Stromal cell of bone marrow (primary cell): ENCODE measurements at regions not wholly inside any gene's neighbourhood (a gene's known extent, or its start where the extent isn't known, plus 50 kb on each side); places are given as distances from the start of the nearest gene placed in this dataset.
"Not testable (repeated sequence)": the region's sequence is repeated elsewhere in the genome, so short reads cannot be mapped to it uniquely, and the experiment has no call there.

ENCODE experiments used
- DNase-seq: peaks from one replicate; pipeline ENCODE4 v3.0.0-alpha.2; 2012; ENCODE audit warnings: low read depth

DNA sequence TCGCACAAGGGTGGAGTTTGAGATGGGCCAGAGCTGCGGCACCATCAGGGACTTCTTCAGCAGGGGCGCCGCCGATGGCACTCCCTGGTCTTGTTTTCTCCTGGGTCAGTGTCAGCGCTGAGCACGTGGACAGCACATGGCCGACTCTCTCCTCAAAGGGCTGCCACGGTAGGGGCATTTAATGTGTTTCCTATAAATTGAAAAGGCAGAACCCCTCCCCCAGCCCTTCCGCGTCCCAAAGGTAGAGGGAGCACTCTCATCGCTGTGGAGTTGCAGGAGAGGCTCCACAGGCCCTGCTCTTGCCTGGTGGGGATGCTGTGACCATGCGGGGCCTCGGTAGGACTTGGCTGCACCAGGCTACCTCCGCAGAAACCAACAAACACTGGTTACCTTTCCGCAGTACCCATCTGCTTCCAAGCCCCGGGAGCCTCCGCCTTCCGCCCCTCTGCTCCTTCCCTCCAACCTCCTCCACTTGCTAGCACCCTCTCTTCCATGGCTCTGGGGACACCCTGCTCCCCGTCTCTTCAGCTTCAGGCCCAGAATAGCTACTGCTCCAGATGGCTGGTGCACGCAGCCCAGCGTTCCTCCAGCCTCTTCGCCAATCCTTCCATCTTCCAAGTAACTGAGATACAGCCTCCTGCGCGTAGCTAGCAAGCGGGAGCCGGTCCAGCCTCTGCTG, 166.3 kb upstream of the ADCY1 start:
- DNase-seq, result no peak

DNA sequence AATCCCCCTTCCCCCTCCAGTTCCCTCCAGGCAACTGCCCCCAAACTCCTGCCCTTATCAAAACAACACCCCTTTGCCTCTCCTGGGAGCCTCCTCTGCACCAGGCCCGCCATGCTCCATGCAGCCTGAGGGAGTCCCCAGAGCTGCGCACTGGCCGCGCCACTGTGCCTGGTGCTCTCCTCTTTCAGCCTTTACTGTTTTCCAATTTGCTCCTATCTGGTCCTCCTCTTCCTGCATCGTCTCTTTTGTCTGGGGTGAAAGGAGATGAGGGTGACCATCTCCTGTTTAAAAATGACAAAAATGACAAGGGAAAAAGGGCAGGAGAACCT, 165.8 kb upstream of the ADCY1 start:
- DNase-seq, result no peak

DNA sequence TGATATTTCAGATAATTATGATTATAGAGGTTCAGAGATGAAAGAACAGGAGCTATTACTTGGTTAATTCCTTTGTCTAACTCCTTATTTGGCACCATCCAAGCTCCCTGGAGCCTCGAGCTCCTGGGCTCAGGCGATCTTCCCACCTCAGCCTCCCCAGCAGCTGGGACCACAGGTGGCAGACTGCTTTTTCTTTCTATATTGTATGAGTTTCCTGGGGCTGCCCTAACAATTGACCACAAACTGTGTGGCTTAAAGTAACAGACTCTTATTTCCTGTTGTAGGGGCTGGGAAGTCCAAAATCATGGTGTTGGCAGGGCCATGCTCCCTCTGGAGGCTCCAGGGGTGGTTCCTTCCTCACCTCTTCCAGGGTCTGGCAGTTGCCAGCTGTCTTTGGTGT, 163.3 kb upstream of the ADCY1 start:
- DNase-seq, result no peak

DNA sequence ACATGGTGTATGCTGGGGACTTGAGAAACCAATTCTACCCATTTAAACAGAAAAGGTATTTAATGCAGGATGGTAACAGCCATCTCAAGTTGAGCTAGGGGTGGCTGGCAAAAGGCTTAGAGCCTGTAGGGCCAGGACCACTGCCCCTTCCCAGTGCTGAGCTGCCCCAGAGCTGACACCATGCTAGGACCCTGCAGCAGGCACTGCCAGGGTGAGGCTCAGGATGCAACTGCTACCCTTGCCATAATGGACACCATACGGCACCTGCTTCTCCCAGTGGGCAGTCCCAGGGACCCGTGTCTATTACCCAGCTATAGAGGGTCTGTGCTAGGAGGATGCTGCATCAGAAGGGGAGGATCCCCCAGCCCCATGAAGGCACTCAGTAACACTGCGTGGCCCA, 160.7 kb upstream of the ADCY1 start:
- DNase-seq, result no peak

DNA sequence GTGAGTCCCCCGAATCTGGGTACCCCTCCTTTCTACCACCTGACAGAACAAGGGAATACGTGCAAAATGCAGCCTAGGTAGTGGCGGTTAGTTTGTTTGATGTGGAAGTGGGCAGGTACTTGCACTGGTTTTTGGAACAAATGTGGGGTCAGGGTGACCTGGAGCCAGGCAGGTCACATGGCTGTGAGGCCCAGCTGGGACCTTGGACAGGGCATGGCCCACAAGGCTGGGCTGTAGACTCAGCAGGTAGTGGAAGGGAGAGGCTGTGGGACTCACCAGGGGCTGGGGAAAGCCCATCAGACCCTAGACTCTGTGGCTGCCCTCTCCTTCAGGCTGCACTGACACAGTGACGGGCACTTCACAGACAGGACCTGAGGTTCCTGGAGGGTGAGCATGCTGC, 159.9 kb upstream of the ADCY1 start:
- no peak for DNase-seq

DNA sequence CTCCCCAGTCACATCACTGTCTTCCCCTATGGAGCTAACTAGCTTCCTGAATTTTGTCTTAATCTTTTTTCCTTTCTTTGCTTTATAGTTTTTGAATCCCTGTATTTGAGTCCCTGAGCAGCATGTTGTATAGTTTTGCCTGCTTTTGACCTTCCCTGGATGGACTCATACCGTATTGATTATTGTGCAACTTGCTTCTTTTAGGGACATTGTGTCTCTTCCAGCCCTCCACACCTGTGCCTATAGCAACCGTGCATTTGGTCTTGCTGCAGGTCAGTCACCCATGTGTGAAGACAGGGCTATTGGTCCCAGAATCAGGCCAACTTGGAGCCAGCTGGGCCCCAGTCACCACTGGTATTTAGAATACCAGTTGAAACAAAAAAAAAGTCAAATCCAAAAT, 158.9 kb upstream of the ADCY1 start:
- no peak for DNase-seq

DNA sequence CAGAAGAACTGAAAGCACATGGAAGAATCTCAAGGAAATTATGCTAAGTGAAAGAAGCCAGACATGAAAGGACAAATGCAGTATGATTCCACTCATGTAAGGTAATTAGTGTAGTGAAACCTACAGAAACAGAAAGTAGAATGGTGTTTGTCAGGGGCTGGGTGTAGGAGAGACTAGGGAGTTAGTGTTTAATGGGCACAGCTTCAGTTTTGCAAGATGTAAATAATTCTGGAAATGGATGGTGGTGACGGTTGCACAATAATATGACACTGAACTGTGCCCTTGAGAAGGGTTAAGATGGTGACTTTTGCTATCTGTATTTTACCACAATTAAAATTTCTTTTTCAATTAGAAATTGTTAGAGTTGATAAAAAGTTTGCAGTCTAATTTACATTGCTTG, 157.3 kb upstream of the ADCY1 start:
- DNase-seq, result no peak

DNA sequence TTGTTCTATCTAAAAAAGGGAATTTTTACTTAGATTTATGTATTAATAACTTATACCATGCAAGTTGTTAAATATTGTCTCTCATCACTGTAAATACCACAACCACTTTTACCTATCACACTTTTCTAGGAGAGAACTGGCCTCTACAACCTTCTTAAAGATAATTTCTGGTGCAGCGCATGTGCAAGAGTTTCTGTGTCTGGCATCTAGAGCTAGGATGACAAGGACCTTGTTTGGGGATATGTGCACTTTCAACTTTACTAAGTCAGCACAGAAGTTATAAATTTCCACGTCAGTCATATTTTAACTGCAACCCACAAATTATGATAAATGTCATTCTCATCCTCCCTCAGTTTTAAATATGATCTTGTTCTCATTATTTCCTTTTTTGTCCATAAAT, 156.9 kb upstream of the ADCY1 start:
- no peak for DNase-seq

DNA sequence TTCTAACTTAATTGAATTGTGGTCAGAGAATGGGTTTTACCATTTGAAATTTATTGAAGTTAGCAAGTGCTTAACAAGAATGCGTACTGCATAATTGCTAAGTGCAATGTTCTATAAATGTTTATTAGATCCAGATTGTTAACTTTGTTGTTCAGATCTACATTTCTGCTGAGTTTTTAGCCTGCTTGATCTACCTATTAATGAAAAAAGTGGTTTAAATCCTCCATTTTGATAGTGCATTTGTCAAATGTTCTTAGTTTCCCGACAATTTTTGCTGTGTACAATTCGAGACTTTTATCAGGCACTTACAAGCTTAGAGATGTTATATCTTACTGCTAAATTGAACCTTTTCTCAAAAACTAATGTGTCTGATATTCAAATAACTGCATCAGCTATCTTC, 156.4 kb upstream of the ADCY1 start:
- DNase-seq, result no peak

DNA sequence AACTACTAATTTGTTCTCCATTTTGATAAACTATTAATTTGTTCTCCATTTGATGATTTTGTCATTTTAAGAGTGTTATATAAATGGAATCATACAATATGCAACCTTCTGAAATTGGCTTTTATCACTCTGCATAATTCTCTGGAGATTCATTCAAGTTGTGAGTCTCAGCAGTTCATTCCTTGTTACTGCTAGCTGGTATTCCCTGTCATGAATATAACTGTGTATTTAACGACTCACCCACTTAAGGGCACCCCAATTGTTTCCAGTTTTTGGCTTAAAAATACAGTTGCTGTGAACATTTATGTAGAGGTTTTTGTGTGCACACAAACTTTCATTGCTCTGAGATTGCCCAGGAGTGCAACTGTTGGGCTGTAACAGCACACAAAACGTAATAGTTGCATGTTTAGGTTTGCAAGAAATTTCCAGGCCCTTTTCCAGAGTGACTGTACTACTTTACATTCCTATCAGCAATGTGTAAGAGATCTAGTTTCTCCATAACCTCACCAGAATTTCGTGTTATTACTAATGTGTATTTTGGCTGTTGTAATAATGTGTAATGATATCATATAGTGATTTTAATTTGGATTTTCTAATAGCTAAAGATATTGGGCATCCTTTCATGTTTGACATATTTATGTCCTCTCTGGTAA, 153.2 kb upstream of the ADCY1 start:
- DNase-seq, result peak; percentile 68

DNA sequence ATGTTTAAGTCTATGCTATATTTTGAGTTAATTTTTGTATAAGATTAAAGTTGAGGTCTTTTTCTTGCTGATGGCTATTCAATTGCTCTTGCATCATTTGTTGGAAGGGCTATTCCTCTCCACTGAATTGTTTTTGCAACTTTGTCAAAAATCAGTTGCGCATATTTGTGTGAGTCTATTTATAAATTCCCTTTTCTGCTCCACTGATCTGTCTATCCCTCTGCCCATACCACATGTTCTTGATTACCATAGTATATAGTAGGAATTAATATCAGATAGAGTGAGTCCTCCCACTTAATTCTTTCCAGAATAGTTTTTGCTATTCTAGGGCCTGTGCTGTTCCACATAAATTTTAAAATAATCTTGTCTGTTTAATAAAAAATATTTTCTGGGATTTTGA, 152.4 kb upstream of the ADCY1 start:
- DNase-seq, result no peak

DNA sequence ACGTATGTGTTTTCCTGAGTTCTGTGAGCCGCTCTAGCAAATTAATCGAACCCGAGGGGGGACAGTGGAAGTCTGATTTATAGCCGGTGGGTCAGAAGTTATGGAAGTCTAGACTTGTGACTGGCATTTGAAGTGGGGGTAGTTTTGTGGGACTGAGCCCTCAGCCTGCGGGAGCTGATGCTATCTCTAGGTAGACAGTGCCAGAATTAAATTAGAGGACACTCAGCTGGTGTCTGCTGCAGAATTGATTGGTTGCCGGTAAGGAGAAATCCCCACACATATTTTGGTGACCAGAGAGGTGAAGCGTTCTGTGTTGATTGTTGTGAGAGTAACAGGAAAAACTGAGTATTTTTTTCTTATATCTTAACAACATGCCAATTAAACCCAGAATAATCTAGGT, 143.8 kb upstream of the ADCY1 start:
- DNase-seq, result no peak

DNA sequence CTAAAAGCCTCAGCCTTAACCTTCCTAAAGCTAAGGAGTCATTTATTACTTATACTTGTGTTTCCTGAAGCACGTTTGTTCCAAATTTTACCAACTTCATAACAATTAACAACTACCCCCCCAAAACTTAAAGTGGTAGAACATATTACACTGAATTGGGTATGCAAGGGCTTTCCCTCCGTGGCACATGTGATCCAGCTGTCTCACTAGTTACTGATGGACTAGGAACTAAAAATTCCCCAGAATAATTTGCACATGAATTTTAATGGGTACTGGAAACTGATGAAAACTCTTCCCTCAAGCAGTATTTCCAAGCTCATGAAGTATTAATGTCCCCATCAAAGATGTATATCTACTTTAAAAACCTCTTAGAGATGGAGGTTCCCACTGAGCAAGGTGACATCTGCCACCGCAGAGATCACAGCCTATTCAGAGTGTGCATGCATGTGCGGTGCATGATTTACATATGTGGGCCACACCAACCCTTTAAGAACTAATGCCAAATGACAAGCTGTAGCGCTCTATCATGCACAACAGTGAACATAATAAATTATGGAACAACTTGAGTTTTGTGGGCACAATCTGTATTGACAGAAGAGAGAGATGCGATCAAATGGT, 139.9 kb upstream of the ADCY1 start:
- DNase-seq, result no peak

DNA sequence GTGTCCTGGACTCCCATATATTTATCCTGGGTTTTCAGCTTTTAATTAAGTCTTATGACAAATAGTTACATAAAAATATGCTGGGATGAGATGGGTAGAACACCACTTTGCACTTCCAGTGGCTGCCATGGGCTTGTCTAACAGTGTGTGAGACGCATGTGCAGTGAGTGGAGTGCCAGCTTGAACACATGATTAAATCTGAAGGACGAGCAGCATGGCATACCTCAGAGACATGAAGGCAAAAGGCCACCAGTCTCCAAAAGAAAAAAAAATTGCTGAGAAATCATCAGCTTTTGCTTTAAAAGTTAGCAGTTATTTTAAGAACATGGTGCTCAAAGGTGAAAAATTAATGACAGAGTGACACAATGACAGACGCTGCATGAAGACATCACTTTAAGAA, 139.0 kb upstream of the ADCY1 start:
- DNase-seq, result no peak

DNA sequence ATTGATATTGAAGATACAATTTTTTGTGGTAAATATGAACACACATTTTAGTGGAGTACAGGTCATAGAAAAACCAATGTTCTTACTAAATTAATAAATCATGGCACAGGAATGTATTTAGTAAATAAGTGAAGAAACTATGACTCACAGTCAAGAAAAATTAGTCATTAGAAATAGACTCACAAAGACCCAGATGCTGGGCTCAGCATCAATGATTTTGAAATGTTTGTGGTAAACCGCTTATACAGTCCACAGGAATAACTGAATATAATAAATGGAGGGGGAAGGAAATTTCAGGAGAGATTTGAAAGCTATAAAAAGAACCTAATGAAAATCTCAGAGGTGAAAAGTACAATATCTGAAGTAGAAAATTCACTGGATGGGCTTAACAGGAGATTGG, 138.3 kb upstream of the ADCY1 start:
- DNase-seq, result peak; percentile 64

DNA sequence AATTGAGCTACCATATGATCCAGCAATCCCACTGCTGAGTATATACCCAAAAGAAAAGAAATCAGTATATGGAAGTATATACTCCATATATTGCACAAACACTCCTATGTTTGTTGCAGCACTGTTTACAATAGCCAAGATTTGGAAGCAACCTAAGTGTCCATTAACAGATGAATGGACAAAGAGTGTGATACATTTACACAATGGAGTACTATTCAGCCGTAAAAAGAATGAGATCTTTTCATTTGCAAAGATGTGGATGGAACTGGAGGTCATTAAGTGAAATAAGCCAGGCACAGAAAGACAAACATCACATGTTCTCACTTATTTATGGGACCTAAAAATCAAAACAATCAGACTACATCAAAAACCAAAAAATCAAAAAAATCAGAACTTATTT, 133.4 kb upstream of the ADCY1 start:
- not testable (repeated sequence) for DNase-seq

DNA sequence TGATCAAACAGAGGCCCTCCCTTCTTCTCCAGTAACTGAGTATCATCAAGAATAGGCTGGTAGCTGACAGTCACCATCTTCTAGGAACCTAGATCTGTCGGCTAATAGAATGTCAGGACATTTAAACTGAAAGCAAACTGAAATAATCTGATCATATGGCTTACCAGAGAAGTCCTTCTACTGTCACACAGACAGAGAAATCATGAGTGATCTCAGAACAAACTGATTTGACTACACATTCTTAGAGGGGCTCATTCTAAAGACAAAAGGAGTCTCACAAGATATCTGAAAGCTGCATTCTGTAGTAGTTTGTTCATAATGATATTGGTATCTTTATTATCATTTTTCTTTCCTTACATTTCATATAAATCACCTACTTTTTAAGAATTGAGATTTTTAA, 130.9 kb upstream of the ADCY1 start:
- no peak for DNase-seq

DNA sequence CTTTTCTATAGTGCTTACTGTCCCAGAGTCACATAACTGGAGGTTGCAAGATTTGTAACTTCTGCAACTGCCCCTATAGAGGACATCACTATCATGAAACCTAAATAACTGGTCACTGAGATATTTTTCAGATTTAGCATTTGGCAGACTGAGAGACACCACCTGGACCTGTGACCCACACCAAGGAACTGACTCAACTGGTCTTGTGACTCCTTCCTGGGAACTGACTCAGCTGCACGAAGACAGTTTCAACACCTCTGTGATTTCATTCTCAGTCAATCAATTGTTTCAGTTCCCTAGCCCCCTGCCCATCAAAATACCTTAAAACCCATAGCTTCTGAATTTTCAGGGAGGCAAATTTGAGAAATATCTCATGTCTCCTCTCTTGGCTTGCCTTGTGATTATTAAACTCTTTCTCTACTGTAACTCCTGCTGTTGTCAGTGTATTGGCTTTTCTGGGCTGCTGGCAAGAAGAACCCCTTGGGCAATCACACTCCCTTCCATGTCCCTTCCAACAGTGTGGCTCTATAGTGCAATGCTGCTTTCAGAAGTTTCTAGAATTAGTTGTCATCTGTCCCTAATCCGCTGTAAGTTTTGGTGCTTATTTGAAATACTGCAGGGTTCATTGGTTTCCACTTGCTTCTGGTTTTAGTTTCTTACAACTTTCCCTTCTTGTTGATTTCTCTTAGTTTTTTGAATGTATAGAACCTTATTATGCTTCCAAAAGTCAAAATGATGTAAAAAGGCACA, 127.8 kb upstream of the ADCY1 start:
- DNase-seq, result no peak

DNA sequence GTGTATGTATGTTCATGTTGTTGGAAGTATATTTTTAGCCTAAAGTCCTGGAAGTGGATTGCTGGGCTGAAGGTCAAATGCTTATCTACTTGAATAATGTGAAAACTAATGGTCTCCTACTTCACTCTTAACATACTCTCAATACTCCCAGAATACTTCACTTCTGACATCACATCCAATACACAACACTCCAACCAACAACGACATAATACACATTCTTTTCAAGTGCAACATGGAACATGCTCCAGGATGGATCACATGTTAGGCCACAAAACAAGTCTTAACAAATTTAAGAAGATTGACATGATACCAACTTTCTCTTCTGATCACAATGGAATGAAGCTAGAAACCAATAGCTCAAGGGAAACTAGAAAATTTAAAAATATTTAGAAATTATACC, 126.9 kb upstream of the ADCY1 start:
- no peak for DNase-seq

DNA sequence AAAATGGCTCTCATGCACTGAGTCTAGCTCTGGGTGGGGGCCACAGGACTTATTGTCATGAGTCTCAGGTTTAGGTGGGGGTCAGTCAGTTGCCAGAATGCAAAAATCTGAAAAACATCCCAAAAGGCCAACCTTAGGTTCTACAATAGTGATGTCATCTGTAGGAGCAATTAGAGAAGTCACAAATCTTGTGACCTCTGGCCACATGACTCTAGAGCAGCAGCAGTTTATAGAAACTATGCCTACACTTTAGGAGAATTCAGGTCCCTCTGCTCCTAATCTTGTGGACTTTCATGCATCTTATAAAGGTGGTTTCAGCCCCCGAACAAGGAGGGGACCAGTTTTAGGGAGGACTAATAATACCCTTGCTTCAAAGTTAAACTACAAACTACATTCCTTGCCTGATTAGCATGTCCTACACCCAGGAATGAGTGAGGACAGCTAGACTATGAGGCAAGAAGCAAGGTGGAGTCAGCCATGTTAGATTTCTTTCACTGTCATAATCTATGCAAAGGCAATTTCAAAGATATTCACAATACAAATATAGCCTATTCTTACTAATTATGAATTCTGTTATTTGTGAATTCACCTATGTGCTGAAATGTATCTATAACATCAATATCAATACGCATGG, 123.5 kb upstream of the ADCY1 start:
- no peak for DNase-seq

DNA sequence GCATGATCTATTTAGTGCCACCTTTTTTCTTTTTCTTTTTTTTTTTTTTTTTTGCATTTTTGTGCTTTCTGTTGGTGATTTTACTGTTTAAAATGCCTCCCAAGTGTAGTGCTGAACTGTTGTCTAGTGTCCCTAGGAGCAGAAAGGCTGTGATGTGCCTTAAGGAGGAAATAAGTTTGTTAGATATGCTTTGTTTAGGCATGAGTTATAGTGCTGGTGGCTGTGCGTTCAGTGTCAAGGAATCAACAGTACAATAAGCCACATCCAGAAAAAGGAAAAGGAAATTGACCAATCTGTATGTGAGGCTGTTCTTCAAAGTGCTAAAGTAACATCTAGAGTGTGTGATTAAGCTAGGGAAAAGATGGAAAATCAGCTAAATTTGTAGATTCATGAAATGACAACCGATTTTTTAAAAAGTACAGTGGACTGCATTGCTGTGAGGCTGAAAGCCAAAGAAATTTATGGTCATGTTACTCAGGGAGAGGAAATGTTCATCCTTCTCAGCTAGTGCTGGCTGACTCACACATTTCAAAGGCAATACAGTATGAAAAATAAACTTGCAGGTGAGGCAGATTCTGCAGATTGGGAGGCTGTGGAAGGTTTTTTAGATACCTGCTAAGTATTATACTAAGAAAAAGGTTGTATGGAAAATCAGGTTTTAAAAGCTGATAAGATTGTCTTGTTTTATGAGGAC, 122.7 kb upstream of the ADCY1 start:
- DNase-seq, result no peak

DNA sequence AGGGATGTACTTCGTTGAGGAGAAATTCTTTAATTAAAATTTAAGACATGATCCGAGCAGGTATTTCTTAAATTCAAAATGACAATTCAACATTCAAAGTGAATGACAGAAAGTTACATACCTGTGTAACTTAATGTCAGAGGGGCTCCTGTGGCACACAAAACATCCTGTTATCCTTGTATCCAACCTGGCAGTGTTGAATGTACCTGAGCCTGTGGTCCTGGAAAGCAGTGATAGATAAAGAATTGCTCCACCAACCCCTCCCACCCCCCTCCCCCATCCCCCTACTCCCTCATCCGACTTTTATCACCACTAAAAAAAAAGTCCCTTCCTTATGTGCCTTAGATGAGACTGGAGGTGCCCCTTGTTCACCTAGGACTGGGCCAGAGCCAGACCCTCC, 119.4 kb upstream of the ADCY1 start:
- no peak for DNase-seq
